Thoracic aorta (tissue), 2 donors: ENCODE measurements at regions not wholly inside any gene's neighbourhood (a gene's known extent, or its start where the extent isn't known, plus 50 kb on each side); places are given as distances from the start of the nearest gene placed in this dataset.
A peak's percentile ranks its signal among the peaks of the same experiment; 100 is the strongest.
"Not testable (repeated sequence)": the region's sequence is repeated elsewhere in the genome, so short reads cannot be mapped to it uniquely, and the experiment has no call there.

Source experiments
- ATAC-seq: fragments of 150-250 bp; one replicate; pipeline ENCODE4 v1.8.0; 2017; ENCODE audit warnings: low read depth; ENCODE audit not compliant: insufficient number of reproducible peaks, low FRiP score
- DNase-seq: peaks from one replicate; pipeline ENCODE4 v3.0.0-alpha.2; 2020; ENCODE audit warnings: low spot score
- H3K27ac ChIP-seq, 2 donors: fragments of 200-600 bp; sonication (generic); 1 replicate in 1 of 2; 2 replicates in 1 of 2; pipeline ENCODE4 v1.5.1; 2016; ENCODE audit warnings: mild to moderate bottlenecking in 2 of 2, moderate library complexity in 2 of 2
- H3K27me3 ChIP-seq: fragments of 200-600 bp; sonication (generic); replicated peaks from 2 replicates; pipeline ENCODE4 v1.6.0; 2016; ENCODE audit warnings: mild to moderate bottlenecking; ENCODE audit not compliant: insufficient read depth
- H3K36me3 ChIP-seq: fragments of 200-600 bp; sonication (generic); one replicate; pipeline ENCODE4 v1.5.1; 2016
- H3K4me1 ChIP-seq, 2 donors: fragments of 200-600 bp; sonication (generic); 1 replicate in 1 of 2; 2 replicates in 1 of 2; pipeline versions ENCODE4 v1.5.1 to v1.6.0; 2016; ENCODE audit warnings: low read depth in 2 of 2, mild to moderate bottlenecking in 1 of 2; ENCODE audit not compliant: control insufficient read depth in 1 of 2
- H3K4me3 ChIP-seq: fragments of 200-600 bp; sonication (generic); 2 replicates; pipeline ENCODE4 v1.5.1; 2016; ENCODE audit warnings: mild to moderate bottlenecking
- H3K9me3 ChIP-seq: fragments of 200-600 bp; sonication (generic); 2 replicates; pipeline ENCODE4 v1.5.1; 2016
- CTCF ChIP-seq: fragments of 200-600 bp; sonication (generic); IDR thresholded peaks from one replicate; pipeline ENCODE4 v1.5.1; 2019; ENCODE audit warnings: antibody characterized with exemption

- DNase-seq = no peak
- H3K4me3 ChIP-seq = no peak overlapping the region
- H3K27ac ChIP-seq = no peak overlapping the region
- ATAC-seq = no peak
- H3K27me3 ChIP-seq = no peaks in the 10 kb centered on the region
- H3K4me1 ChIP-seq = peaks cover 4 to 7% of the 10 kb centered on the region in 2 donors
- no peaks in the 10 kb centered on the region for H3K9me3 ChIP-seq
- no peak for TF ChIP-seq CTCF
- no peaks in the 10 kb centered on the region for H3K36me3 ChIP-seq
Measured at GRCh38 chr1:229859026-229859425, 208.0 kb upstream of the GALNT2 start.

- no peak for ATAC-seq
- DNase-seq = no peak
- H3K27me3 ChIP-seq = no peaks in the 10 kb centered on the region
- TF ChIP-seq CTCF = no peak
- peaks cover 10 to 15% of the 10 kb centered on the region in 2 donors for H3K4me1 ChIP-seq
- no peaks in the 10 kb centered on the region for H3K9me3 ChIP-seq
- no peak overlapping the region for H3K27ac ChIP-seq
- no peaks in the 10 kb centered on the region for H3K36me3 ChIP-seq
- H3K4me3 ChIP-seq = no peak overlapping the region
Measured at GRCh38 chr1:229860926-229861325, 206.1 kb upstream of the GALNT2 start.

- ATAC-seq (no peak), DNase-seq (no peak)
- no peak for TF ChIP-seq CTCF
- H3K27ac ChIP-seq = no peak overlapping the region
- no peaks in the 10 kb centered on the region for H3K27me3 ChIP-seq
- no peaks in the 10 kb centered on the region for H3K9me3 ChIP-seq
- peaks cover 10 to 15% of the 10 kb centered on the region in 2 donors for H3K4me1 ChIP-seq
- H3K4me3 ChIP-seq = no peak overlapping the region
- no peaks in the 10 kb centered on the region for H3K36me3 ChIP-seq
Measured at GRCh38 chr1:229862017-229862774, 204.8 kb upstream of the GALNT2 start.

- no peaks in the 10 kb centered on the region for H3K27me3 ChIP-seq
- H3K4me3 ChIP-seq = no peak overlapping the region
- peaks cover 10 to 15% of the 10 kb centered on the region in 2 donors for H3K4me1 ChIP-seq
- no peak for TF ChIP-seq CTCF
- H3K9me3 ChIP-seq = no peaks in the 10 kb centered on the region
- H3K36me3 ChIP-seq = no peaks in the 10 kb centered on the region
- ATAC-seq = no peak
- peak; percentile 10 for DNase-seq
- H3K27ac ChIP-seq = peak overlapping the region; percentile 43 to 44
Measured at GRCh38 chr1:229863651-229864545, 203.1 kb upstream of the GALNT2 start.

- H3K9me3 ChIP-seq = no peaks in the 10 kb centered on the region
- DNase-seq (no peak), ATAC-seq (no peak)
- H3K4me1 ChIP-seq = peaks cover 10 to 23% of the 10 kb centered on the region in 2 donors
- no peaks in the 10 kb centered on the region for H3K36me3 ChIP-seq
- H3K27ac ChIP-seq = no peak overlapping the region
- H3K4me3 ChIP-seq = no peak overlapping the region
- no peak for TF ChIP-seq CTCF
- no peaks in the 10 kb centered on the region for H3K27me3 ChIP-seq
Measured at GRCh38 chr1:229864686-229865230, 202.3 kb upstream of the GALNT2 start.

GRCh38 chr1:229865321-229865720 lies 201.7 kb upstream of the GALNT2 start:
- not testable (repeated sequence) for DNase-seq, H3K27ac ChIP-seq, H3K4me3 ChIP-seq, H3K27me3 ChIP-seq, H3K9me3 ChIP-seq, H3K36me3 ChIP-seq, ATAC-seq
- peaks cover 10 to 26% of the 10 kb centered on the region in 2 donors for H3K4me1 ChIP-seq
